Keratinocyte (primary cell): ENCODE measurements at regions not wholly inside any gene's neighbourhood (a gene's known extent, or its start where the extent isn't known, plus 50 kb on each side); places are given as distances from the start of the nearest gene placed in this dataset.

ENCODE experiments used
- EZH2 ChIP-seq: IDR thresholded peaks from one replicate; pipeline ENCODE4 v1.6.1; 2012; ENCODE audit warnings: inconsistent platforms, mild to moderate bottlenecking, low read length, moderate library complexity
- TF ChIP-seq, protein P1 (sequence below), 3 experiments: IDR thresholded peaks in 1 of 3; conservative IDR thresholded peaks in 1 of 3; optimal IDR thresholded peaks in 1 of 3; 2 replicates in 2 of 3; 3 replicates in 1 of 3; pipeline versions ENCODE3 to v1.5.1; 2011; ENCODE audit warnings: low read length in 3 of 3, mild to moderate bottlenecking in 3 of 3, moderate library complexity in 2 of 3, control low read depth in 1 of 3, inconsistent platforms in 1 of 3; ENCODE audit not compliant: insufficient read depth in 2 of 3; ENCODE audit errors: extremely low read depth in 1 of 3

DNA sequence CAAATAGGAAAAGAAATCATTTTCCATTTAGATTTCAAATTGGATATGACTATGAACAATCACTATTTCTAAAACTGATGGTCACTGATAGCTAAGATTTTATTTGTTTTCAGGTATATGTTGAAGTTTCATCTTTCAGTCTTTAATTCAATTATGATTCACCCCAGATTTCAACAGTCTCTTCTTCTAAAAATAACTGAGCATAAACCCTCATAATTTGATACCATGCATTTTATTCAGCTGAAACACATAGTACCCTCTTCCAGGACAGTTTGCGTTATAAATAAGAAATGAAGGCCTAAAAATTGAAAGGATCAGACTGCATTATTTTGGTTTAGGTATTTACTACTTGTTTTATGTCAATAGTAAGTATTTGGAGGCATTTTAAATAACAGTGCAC, 428.5 kb upstream of the NBEA start:
- TF ChIP-seq, protein P1, sequence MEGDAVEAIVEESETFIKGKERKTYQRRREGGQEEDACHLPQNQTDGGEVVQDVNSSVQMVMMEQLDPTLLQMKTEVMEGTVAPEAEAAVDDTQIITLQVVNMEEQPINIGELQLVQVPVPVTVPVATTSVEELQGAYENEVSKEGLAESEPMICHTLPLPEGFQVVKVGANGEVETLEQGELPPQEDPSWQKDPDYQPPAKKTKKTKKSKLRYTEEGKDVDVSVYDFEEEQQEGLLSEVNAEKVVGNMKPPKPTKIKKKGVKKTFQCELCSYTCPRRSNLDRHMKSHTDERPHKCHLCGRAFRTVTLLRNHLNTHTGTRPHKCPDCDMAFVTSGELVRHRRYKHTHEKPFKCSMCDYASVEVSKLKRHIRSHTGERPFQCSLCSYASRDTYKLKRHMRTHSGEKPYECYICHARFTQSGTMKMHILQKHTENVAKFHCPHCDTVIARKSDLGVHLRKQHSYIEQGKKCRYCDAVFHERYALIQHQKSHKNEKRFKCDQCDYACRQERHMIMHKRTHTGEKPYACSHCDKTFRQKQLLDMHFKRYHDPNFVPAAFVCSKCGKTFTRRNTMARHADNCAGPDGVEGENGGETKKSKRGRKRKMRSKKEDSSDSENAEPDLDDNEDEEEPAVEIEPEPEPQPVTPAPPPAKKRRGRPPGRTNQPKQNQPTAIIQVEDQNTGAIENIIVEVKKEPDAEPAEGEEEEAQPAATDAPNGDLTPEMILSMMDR (optimal IDR thresholded peaks at IDR 0.05 in 1 of 3, IDR thresholded peaks at IDR 0.05 in 1 of 3, conservative IDR thresholded peaks at IDR 0.05 in 1 of 3; ENCODE audit: extremely low read depth in 1 of 3, insufficient read depth in 2 of 3, low read length in 3 of 3): no peak
- TF ChIP-seq EZH2: no peak
